Esophagus muscularis mucosa (tissue), 3 donors: ENCODE measurements at regions not wholly inside any gene's neighbourhood (a gene's known extent, or its start where the extent isn't known, plus 50 kb on each side); places are given as distances from the start of the nearest gene placed in this dataset.

ENCODE experiments used
- CTCF ChIP-seq, 3 experiments: fragments of 200-600 bp in 2 of 3; fragments of 450-650 bp in 1 of 3; sonication (generic) in 2 of 3; IDR thresholded peaks; one replicate each; pipeline ENCODE4 v1.5.1; 2017 to 2019; ENCODE audit warnings: antibody characterized with exemption in 3 of 3, mild to moderate bottlenecking in 2 of 3, moderate library complexity in 1 of 3
- POLR2AphosphoS5 ChIP-seq, 2 donors: sonication (generic); formaldehyde crosslinking; IDR thresholded peaks; one replicate each; pipeline ENCODE4 v1.6.1; 2017; ENCODE audit warnings: antibody characterized with exemption in 2 of 2

- TF ChIP-seq POLR2AphosphoS5 (IDR thresholded peaks at IDR 0.05) (no peak), CTCF (IDR thresholded peaks at IDR 0.05) (no peak)
Observed at GRCh38 chr13:90938848-90939247, 408.6 kb upstream of the MIR17HG start.
